ENCODE measurements at regions not wholly inside any gene's neighbourhood (a gene's known extent, or its start where the extent isn't known, plus 50 kb on each side); places are given as distances from the start of the nearest gene placed in this dataset.

DNA sequence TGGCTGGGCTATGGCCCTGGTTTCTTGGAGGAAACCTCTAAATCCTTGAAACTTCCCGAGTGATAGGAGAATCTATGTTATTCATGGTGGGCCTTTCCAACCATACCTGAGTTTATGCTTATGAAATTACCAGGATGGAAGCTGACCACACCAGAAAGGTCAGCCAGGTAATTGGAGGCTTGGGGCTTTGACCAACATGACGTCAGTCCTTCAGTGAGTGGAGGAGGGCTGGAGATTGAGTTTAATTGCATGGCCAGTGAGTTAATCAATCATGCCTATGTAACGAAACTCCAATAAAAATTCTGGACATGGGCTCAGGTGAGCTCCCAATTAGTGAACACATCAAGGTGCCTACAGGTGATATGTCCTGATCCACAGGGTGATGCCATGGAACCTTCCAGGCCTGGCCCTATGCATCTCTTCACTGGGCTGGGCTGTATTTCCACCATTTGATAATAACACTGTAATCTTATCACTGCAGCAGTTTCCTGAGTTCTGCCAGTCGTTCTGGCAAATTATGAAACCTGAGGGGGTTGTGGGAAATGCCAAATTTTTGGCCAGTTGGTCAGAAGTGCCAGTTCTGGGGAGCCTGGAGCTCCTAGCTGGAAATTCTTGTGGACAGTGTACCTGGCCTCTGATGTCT is 106.5 kb downstream of the CDH26 start:
- DNase-seq (ENCODE audit: low read depth in 2 of 2) = no peak

DNA sequence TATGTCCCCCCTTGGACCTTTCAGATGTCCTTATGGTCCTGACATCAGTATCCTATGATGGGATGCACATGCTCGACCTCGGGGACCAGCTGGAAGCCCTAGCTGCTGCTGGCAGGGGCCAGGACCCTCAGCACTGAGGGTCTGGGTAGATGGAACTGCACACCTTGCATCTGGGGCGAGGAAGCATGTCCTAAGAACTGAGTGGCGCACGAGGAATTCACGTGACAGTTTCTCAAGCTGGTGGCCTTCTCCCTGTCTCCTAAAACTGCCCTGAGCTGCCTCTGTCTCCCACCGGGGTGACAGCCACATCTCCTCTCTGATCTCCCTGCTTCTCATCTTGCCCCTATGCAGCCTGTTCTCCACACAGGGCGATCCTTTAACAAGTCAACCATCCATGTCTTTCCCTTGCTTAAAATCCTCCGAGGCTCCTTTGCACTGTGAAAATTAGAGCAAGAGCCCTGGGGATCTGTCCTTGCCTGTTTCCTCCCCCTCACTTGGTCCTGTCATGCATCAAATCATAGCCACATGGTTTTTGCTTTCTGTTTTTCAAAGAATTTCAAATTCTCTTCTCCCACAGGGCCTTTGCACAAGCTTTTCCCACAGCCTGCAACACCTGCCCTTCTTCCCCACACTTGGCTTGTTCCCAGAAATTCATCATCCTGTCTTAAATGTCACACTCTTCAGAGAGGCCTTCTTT is 107.7 kb downstream of the CDH26 start:
- DNase-seq (ENCODE audit: low read depth in 2 of 2) = no peak

DNA sequence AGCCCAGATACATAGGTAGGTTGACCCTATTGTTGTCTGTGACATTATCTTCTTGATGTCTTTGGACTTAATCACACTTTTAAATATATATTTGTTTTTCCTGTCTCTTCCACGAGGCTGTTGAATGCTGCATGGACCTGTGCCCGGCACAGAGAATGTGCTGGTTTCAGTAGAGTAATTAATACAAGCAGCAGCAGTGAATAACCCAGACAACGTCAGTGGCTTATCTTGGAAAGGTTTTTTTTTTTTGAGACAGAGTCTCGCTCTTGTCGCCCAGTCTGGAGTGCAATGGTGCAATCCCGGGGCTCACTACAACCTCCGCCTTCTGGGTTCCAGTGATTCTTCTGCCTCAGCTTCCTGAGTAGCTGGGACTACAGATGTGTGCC is 108.2 kb downstream of the CDH26 start:
- no peak for DNase-seq (ENCODE audit: low read depth in 2 of 2)

DNA sequence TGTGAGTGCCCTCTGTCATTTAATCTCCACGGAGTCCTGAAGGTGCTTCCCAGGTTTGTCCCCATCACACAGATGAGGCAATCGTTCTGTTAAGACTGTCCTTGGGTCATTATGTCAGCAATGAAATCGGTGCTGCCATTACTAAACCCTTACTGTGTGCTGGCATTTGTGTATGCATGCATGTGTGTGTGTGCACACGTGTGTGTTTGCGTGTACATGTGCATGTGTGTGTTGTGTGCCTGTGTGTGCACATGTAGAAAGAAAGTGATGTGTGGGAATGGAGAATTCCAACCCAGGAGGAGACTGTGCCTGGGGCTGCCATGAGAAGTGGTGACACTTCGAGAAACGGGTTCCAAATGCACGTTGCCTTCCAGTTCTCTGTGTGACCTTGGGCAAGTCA is 110.3 kb downstream of the CDH26 start:
- DNase-seq (ENCODE audit: low read depth in 2 of 2) = no peak

- DNase-seq (ENCODE audit: low read depth in 2 of 2) = no peak
These were observed 111.4 kb downstream of the CDH26 start for GRCh38 chr20:60069656-60070055.

DNA sequence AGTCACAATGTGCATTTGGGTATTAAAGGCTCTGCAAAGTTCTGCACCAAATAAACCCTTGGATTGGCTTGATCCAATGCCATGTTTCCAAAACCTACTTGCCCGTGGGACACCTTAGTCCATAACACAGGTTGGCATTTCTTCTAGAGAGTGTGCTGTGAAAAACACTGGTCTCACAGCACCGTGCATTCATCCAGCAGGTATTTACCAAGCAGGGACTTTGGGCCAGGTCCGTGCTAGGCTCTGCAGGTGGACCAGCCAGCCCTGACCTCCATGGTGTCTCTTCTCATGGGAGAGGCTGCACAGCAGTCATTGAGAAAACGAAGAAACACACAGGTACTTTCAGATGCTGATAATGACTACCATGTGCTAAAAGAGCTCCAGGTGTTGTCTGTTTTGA is 112.6 kb downstream of the CDH26 start:
- no peak for DNase-seq (ENCODE audit: low read depth in 2 of 2)

- DNase-seq (ENCODE audit: low read depth in 2 of 2) = peak in 1 of 2 donors; percentile 5
These were observed 113.7 kb downstream of the CDH26 start for GRCh38 chr20:60071965-60072364.

DNA sequence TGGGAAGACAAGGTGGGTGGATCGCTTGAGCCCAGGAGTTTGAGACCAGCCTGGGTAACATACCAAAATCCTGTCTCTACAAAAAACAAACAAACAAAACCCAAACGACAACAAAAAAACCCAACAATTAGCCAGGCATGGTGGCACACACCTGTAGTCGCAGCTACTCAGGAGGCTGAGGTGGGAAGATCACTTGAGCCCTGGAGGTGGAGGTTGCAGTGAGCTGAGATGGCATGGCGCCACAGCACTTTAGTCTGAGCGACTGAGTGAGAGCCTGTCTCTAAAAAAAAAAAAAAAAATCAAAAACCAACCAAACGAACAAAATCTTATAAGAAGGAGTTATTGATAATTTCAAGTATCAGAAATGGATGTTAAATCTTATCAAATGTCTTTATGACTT is 114.9 kb downstream of the CDH26 start:
- no peak for DNase-seq (ENCODE audit: low read depth in 2 of 2)

- no peak for DNase-seq (ENCODE audit: low read depth in 2 of 2)
These were observed 115.3 kb downstream of the CDH26 start for GRCh38 chr20:60073504-60073903.

DNA sequence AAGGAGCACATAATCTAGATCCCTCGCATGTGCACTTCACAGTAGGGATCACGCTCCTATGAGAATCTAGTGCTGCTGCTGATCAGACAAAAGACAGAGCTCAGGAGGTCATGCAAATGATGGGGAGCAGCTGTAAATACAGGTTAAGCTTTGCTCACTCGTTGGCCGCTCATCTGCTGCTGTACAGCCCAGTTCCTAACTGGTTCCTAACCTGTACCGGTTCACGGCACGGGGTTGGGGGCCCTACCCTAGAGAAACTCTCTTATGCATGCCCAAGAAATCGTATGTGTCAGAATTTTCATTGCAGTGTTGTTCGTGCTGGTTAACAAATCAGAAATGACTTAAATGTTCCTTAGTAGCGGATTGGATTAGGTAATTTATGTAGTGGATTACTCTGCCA is 116.1 kb downstream of the CDH26 start:
- DNase-seq (ENCODE audit: low read depth in 2 of 2) = no peak

GRCh38 chr20:60078351-60079250 is 120.4 kb downstream of the CDH26 start:
- no peak for DNase-seq (ENCODE audit: low read depth in 2 of 2)

DNA sequence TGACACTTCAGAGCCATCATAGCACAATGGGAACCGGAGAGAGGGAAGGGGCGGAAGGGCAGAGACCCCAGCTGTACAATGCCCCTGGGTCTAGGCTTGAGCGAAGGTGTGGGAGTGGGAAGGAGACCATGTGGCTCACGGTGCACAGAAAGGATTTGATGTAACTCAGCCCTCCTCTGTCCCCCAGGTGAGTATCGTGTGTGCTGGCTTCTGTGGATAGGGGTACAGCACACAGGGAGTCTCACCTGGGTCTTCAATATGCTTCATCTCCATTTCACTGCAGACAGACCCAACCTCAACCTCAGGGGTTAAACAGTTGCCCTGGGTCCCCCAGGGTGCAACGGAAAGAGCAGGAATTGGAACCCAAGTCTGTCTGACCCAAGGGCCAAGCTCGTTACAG is 122.2 kb downstream of the CDH26 start:
- no peak for DNase-seq (ENCODE audit: low read depth in 2 of 2)

DNA sequence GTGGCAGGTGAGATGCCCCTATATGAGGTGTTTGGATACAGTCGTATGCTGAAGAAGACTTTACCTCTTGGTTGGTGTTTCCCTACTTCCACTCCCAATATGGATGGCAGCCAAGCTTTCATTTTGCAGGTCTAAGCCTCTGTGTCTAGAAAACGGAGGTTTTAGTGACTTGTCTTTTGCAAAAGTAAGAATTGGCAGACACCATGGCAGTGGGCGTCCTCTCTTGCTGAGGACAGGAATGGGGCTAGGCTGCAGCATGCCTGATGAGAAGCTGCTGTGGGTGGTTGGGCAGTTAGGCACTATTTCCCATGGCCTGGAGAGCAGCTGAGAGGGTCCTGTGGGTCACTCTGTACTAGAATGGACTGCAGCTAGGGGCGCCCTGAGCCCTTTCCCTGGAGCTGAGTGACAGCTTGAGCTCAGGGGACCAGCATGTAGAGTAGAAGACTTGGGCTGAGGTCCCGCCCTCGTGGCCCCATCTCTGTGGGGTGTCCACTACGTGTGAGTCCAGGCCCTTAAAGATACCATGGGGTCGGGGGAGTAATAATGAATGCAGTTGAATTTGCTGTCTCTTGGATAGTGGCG is 127.4 kb downstream of the CDH26 start:
- DNase-seq (ENCODE audit: low read depth in 2 of 2) = no peak

- no peak for DNase-seq (ENCODE audit: low read depth in 2 of 2)
These were observed 128.8 kb downstream of the CDH26 start for GRCh38 chr20:60086821-60087562.

DNA sequence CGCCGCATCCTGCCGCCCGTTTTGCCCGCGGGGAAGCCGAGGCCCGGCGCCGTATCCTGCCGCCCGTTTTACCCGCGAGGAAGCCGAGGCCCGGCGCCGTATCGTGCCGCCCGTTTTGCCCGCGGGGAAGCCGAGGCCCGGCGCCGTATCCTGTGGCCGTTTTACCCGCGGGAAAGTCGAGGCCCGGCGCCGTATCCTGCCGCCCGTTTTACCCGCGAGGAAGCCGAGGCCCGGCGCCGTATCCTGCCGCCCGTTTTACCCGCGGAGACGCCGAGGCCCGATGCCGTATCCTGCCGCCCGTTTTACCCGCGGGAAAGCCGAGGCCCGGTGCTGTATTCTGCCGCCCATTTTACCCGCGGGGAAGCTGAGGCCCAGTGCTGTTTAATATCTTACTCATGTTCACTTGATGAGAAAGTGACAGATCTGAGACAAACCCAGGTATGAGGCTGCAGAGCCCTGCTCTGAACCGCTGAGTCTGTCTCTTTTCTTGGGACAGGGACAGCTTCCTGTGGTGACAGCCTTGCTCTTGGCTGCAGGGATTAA is 129.4 kb downstream of the CDH26 start:
- DNase-seq (ENCODE audit: low read depth in 2 of 2) = peak in 1 of 2 donors; percentile 0

GRCh38 chr20:60088236-60088635 is 130.0 kb downstream of the CDH26 start:
- DNase-seq (ENCODE audit: low read depth in 2 of 2) = no peak

DNA sequence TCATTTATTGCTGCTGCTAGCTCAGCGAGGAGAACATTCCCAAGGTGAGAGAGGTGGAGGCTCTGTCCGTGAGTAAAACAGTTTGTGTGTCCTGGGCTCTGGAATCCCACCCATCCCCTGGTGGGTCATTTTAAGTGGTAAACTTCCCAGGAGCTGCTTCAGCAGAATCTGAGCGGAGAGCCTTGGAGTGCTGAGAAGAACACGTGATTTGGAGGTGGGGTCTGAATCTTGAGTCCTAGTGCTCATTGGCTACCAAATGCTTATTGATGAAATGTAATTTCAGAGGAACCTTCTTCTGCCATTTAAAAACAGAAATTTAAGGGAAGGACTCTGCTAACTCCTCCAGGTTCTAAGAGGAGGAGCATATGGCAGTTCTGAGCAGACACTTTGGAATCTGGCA is 132.4 kb downstream of the CDH26 start:
- no peak for DNase-seq (ENCODE audit: low read depth in 2 of 2)

DNA sequence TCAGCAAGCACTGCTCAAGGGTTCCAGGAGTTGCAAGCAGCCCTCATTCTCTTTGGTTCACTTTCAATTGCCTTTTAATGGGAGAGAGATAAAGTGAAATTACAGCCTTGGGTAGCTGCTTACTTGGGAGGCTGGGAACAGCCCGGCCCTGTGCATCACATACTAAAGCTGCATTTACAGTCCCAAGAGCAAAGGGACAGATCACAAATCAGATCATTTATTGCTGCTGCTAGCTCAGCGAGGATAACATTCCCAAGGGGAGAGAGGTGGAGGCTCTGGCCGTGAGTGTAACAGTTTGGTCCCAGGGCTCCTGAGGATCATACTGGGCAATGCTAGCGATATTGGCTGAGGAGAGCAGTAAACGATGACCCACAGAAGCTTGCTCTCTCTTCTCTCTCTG is 133.1 kb downstream of the CDH26 start:
- DNase-seq (ENCODE audit: low read depth in 2 of 2) = no peak

DNA sequence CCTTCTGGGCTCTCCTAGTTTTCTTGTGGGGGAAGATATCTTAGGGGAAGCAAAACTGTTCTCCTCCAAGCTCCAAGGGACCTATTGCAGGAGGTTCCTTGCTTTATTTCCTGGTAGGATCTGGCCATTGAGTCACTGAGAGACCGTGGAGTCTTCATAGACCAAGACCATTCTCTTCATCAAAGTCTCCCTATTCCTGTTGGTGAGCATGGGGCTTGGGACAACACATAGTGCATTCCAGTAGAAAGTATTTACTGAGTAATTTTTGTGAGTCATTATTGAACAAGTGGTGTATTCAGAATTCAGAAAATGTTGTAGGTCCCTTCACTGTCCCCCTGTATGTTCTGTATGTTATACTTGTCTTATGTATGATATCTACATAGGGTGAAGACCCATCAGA is 133.6 kb downstream of the CDH26 start:
- no peak for DNase-seq (ENCODE audit: low read depth in 2 of 2)

DNA sequence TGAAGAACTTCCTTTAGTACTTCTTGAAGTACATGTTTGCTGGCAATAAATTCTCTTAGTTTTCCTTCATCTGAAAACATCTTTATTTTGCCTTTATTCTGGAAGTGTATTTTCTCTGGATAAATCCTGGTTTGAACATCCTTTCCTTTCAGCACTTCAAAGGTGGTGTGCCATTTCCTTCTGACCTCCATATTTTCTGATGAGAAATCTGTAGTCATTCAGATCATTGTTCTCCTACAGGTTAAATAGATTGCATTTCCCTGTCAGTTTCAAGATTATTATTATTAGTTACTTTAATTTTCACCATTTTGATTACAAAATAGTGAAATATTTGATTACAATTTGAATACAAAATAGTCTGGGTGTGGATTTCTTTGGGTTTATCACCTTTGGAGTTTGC is 134.5 kb downstream of the CDH26 start:
- DNase-seq (ENCODE audit: low read depth in 2 of 2) = no peak

- no peak for DNase-seq (ENCODE audit: low read depth in 2 of 2)
These were observed 137.2 kb downstream of the CDH26 start for GRCh38 chr20:60095456-60095855.
